PFSK-1 (cell line): ENCODE measurements at regions not wholly inside any gene's neighbourhood (a gene's known extent, or its start where the extent isn't known, plus 50 kb on each side); places are given as distances from the start of the nearest gene placed in this dataset.

Source experiments
- POLR2AphosphoS5 ChIP-seq: IDR thresholded peaks from 2 replicates; pipeline ENCODE4 v1.6.1; 2012; ENCODE audit warnings: low read depth, mild to moderate bottlenecking, control low read depth, low read length, moderate library complexity
- SIN3A ChIP-seq: IDR thresholded peaks from 2 replicates; pipeline ENCODE4 v1.6.1; 2012; ENCODE audit warnings: mild to moderate bottlenecking, low read length, moderate library complexity, borderline replicate concordance; ENCODE audit not compliant: insufficient read depth
- TAF1 ChIP-seq: IDR thresholded peaks from 2 replicates; pipeline ENCODE4 v1.6.1; 2012; ENCODE audit warnings: low read length, control low read depth, borderline replicate concordance; ENCODE audit not compliant: insufficient read depth
- TF ChIP-seq, protein P1 (sequence below), 2 experiments: IDR thresholded peaks; 2 replicates each; pipeline versions ENCODE4 v1.6.1 to v1.8.0; 2011 to 2012; ENCODE audit warnings: low read depth in 2 of 2, low read length in 2 of 2, control low read depth in 1 of 2, inconsistent platforms in 1 of 2, mild to moderate bottlenecking in 1 of 2, moderate library complexity in 1 of 2; ENCODE audit not compliant: insufficient read depth in 1 of 2

DNA sequence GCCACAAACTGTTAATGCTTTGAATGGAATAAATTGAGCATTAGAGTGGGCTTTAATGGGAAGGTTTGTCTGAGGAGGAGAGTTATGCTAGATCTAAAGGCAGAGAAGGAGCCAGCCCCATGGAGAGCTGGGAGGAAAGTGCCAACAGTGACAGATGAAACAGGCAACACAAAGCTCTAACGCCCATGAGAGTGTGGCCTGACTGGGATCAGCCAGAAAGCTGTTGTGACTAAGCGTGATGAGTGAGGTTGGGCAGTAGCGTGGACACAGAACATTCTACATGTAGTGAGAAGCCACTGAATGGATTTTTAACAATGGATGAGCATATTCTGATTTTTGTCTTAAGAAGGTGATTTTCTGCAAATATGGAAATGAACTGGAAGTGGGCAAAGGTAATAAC, 185.3 kb upstream of the SIX2 start:
- TF ChIP-seq POLR2AphosphoS5 (no peak), TAF1 (no peak), SIN3A (no peak)
- TF ChIP-seq, protein P1, sequence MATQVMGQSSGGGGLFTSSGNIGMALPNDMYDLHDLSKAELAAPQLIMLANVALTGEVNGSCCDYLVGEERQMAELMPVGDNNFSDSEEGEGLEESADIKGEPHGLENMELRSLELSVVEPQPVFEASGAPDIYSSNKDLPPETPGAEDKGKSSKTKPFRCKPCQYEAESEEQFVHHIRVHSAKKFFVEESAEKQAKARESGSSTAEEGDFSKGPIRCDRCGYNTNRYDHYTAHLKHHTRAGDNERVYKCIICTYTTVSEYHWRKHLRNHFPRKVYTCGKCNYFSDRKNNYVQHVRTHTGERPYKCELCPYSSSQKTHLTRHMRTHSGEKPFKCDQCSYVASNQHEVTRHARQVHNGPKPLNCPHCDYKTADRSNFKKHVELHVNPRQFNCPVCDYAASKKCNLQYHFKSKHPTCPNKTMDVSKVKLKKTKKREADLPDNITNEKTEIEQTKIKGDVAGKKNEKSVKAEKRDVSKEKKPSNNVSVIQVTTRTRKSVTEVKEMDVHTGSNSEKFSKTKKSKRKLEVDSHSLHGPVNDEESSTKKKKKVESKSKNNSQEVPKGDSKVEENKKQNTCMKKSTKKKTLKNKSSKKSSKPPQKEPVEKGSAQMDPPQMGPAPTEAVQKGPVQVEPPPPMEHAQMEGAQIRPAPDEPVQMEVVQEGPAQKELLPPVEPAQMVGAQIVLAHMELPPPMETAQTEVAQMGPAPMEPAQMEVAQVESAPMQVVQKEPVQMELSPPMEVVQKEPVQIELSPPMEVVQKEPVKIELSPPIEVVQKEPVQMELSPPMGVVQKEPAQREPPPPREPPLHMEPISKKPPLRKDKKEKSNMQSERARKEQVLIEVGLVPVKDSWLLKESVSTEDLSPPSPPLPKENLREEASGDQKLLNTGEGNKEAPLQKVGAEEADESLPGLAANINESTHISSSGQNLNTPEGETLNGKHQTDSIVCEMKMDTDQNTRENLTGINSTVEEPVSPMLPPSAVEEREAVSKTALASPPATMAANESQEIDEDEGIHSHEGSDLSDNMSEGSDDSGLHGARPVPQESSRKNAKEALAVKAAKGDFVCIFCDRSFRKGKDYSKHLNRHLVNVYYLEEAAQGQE (IDR thresholded peaks at IDR 0.05; ENCODE audit: insufficient read depth in 1 of 2, low read depth in 2 of 2, low read length in 2 of 2), result no peak
